Prostate gland (tissue), 2 donors: ENCODE measurements at regions not wholly inside any gene's neighbourhood (a gene's known extent, or its start where the extent isn't known, plus 50 kb on each side); places are given as distances from the start of the nearest gene placed in this dataset.

Experiments used
- POLR2A ChIP-seq: fragments of 450-650 bp; IDR thresholded peaks from one replicate; pipeline ENCODE4 v1.6.1; 2016; ENCODE audit warnings: antibody characterized with exemption, mild to moderate bottlenecking
- TF ChIP-seq, protein P1 (sequence below), 4 experiments: fragments of 200-600 bp in 2 of 4; fragments of 450-650 bp in 2 of 4; sonication (generic) in 2 of 4; IDR thresholded peaks; 1 replicate in 3 of 4; 2 replicates in 1 of 4; pipeline ENCODE4 v1.5.1; 2016 to 2019; ENCODE audit warnings: antibody characterized with exemption in 4 of 4, mild to moderate bottlenecking in 2 of 4, moderate library complexity in 2 of 4

DNA sequence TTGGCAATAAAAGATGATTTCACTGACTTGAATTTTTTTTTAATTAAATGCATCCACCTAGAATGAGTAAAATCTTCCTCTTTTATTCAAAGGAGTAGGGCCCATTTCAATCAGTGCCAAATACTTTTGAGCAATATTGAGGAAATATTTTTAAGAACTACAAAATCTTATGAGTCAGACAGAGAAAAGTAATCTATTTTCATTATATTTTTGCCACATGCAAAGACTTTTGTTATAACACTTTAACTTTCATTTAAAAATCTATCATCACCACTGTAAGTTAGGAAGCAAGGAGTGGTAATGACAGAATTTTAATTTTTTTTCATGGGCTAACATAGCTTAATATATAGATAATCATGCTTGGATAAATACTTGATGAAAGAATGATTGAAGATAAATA, 345.2 kb upstream of the KITLG start:
- TF ChIP-seq, protein P1, sequence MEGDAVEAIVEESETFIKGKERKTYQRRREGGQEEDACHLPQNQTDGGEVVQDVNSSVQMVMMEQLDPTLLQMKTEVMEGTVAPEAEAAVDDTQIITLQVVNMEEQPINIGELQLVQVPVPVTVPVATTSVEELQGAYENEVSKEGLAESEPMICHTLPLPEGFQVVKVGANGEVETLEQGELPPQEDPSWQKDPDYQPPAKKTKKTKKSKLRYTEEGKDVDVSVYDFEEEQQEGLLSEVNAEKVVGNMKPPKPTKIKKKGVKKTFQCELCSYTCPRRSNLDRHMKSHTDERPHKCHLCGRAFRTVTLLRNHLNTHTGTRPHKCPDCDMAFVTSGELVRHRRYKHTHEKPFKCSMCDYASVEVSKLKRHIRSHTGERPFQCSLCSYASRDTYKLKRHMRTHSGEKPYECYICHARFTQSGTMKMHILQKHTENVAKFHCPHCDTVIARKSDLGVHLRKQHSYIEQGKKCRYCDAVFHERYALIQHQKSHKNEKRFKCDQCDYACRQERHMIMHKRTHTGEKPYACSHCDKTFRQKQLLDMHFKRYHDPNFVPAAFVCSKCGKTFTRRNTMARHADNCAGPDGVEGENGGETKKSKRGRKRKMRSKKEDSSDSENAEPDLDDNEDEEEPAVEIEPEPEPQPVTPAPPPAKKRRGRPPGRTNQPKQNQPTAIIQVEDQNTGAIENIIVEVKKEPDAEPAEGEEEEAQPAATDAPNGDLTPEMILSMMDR (IDR thresholded peaks at IDR 0.05) = no peak
- TF ChIP-seq POLR2A = no peak
